ENCODE measurements at regions not wholly inside any gene's neighbourhood (a gene's known extent, or its start where the extent isn't known, plus 50 kb on each side); places are given as distances from the start of the nearest gene placed in this dataset.

- H3K4me3 ChIP-seq (replicated peaks in 1 of 2; ENCODE audit: low read depth in 2 of 2, low read length in 2 of 2), result no peak overlapping the region
- no peak for TF ChIP-seq CTCF (IDR thresholded peaks at IDR 0.05; ENCODE audit: low read depth, low read length)
- DNase-seq (ENCODE audit: low read depth in 2 of 2), result peak; percentile 29 to 76
These were observed 135.2 kb upstream of the NAV2 start for GRCh38 chr11:19577391-19577975.

- no peak overlapping the region for H3K4me3 ChIP-seq (replicated peaks in 1 of 2; ENCODE audit: low read depth in 2 of 2, low read length in 2 of 2)
- peak in 1 of 2 donors; percentile 26 for DNase-seq (ENCODE audit: low read depth in 2 of 2)
- TF ChIP-seq CTCF (IDR thresholded peaks at IDR 0.05; ENCODE audit: low read depth, low read length), result no peak
These were observed 135.7 kb upstream of the NAV2 start for GRCh38 chr11:19576903-19577302.

- no peak overlapping the region for H3K4me3 ChIP-seq (replicated peaks in 1 of 2; ENCODE audit: low read depth in 2 of 2, low read length in 2 of 2)
- peak in 1 of 2 donors; percentile 55 for DNase-seq (ENCODE audit: low read depth in 2 of 2)
- TF ChIP-seq CTCF (IDR thresholded peaks at IDR 0.05; ENCODE audit: low read depth, low read length), result no peak
These were observed 136.6 kb upstream of the NAV2 start for GRCh38 chr11:19576054-19576453.

- H3K4me3 ChIP-seq (replicated peaks in 1 of 2; ENCODE audit: low read depth in 2 of 2, low read length in 2 of 2), result no peak overlapping the region
- no peak for TF ChIP-seq CTCF (IDR thresholded peaks at IDR 0.05; ENCODE audit: low read depth, low read length)
- DNase-seq (ENCODE audit: low read depth in 2 of 2), result no peak
These were observed 137.7 kb upstream of the NAV2 start for GRCh38 chr11:19574916-19575315.

- TF ChIP-seq CTCF (IDR thresholded peaks at IDR 0.05; ENCODE audit: low read depth, low read length), result no peak
- DNase-seq (ENCODE audit: low read depth in 2 of 2), result no peak
- H3K4me3 ChIP-seq (replicated peaks in 1 of 2; ENCODE audit: low read depth in 2 of 2, low read length in 2 of 2), result no peak overlapping the region
These were observed 139.0 kb upstream of the NAV2 start for GRCh38 chr11:19573666-19574065.

- DNase-seq (ENCODE audit: low read depth in 2 of 2), result no peak
- no peak overlapping the region for H3K4me3 ChIP-seq (replicated peaks in 1 of 2; ENCODE audit: low read depth in 2 of 2, low read length in 2 of 2)
- no peak for TF ChIP-seq CTCF (IDR thresholded peaks at IDR 0.05; ENCODE audit: low read depth, low read length)
These were observed 140.7 kb upstream of the NAV2 start for GRCh38 chr11:19571906-19572305.

GRCh38 chr11:19570889-19571288 is 141.7 kb upstream of the NAV2 start:
- TF ChIP-seq CTCF (IDR thresholded peaks at IDR 0.05; ENCODE audit: low read depth, low read length), result no peak
- no peak overlapping the region for H3K4me3 ChIP-seq (replicated peaks in 1 of 2; ENCODE audit: low read depth in 2 of 2, low read length in 2 of 2)
- DNase-seq (ENCODE audit: low read depth in 2 of 2), result no peak
